Endodermal cell (in vitro differentiated cells): ENCODE measurements at regions not wholly inside any gene's neighbourhood (a gene's known extent, or its start where the extent isn't known, plus 50 kb on each side); places are given as distances from the start of the nearest gene placed in this dataset.

Experiments used
- DNase-seq: peaks from one replicate; pipeline ENCODE4 v3.0.0-alpha.2; 2017
- H3K27ac ChIP-seq: 2 replicates; pipeline ENCODE4 v1.5.1; 2013; ENCODE audit warnings: mild to moderate bottlenecking, low read depth, low read length, moderate library complexity
- H3K27me3 ChIP-seq: 2 replicates; pipeline ENCODE4 v1.6.1; 2013; ENCODE audit warnings: mild to moderate bottlenecking, low read length, moderate library complexity; ENCODE audit not compliant: insufficient read depth, control insufficient read depth, poor library complexity, severe bottlenecking
- H3K36me3 ChIP-seq: 2 replicates; pipeline ENCODE4 v1.7.0; 2013; ENCODE audit warnings: mild to moderate bottlenecking, low read length, moderate library complexity; ENCODE audit not compliant: control insufficient read depth, insufficient read depth
- H3K4me1 ChIP-seq: one replicate; pipeline ENCODE4 v1.7.0; 2013; ENCODE audit warnings: low read length; ENCODE audit not compliant: control insufficient read depth, insufficient read depth
- H3K4me3 ChIP-seq: 2 replicates; pipeline ENCODE4 v1.5.1; 2013; ENCODE audit warnings: mild to moderate bottlenecking, low read length, moderate library complexity
- H3K9ac ChIP-seq: 2 replicates; pipeline ENCODE4 v1.6.1; 2013; ENCODE audit warnings: mild to moderate bottlenecking, low read length, moderate library complexity; ENCODE audit not compliant: poor library complexity, severe bottlenecking; ENCODE audit errors: extremely low read depth
- H3K9me3 ChIP-seq: 2 replicates; pipeline ENCODE4 v1.6.1; 2013; ENCODE audit warnings: mild to moderate bottlenecking, low read length, moderate library complexity; ENCODE audit not compliant: control insufficient read depth
- H3K27ac Mint-ChIP-seq: 2 replicates; pipeline ENCODE4 v1.8.0; 2020; ENCODE audit warnings: mixed read lengths
- H3K27me3 Mint-ChIP-seq: 2 replicates; pipeline ENCODE4 v1.8.0; 2021; ENCODE audit warnings: mild to moderate bottlenecking, mixed read lengths; ENCODE audit not compliant: insufficient read depth
- H3K36me3 Mint-ChIP-seq: 2 replicates; pipeline ENCODE4 v1.8.0; 2020; ENCODE audit warnings: low read depth, mixed read lengths
- H3K4me1 Mint-ChIP-seq: 2 replicates; pipeline ENCODE4 v1.8.0; 2020; ENCODE audit warnings: mixed read lengths
- H3K4me3 Mint-ChIP-seq: 2 replicates; pipeline ENCODE4 v1.8.0; 2020; ENCODE audit warnings: mild to moderate bottlenecking, moderate library complexity, mixed read lengths
- H3K9me3 Mint-ChIP-seq: 2 replicates; pipeline ENCODE4 v1.8.0; 2020; ENCODE audit warnings: mild to moderate bottlenecking, mixed read lengths
- WGBS, 2 experiments: methylation state at CpG; one replicate each; pipeline versions ENCODE4 v1.1.5 to v1.1.7; 2013; ENCODE audit warnings: missing lambda C conversion rate in 2 of 2, mixed read lengths in 1 of 2; ENCODE audit not compliant: insufficient coverage in 1 of 2, insufficient read length in 1 of 2; 5-methylcytosine and 5-hydroxymethylcytosine counted together
- TF ChIP-seq, protein P1 (sequence below): fragments of 200-600 bp; sonication (generic); conservative IDR thresholded peaks from 2 replicates; pipeline ENCODE4 v1.5.0; 2021; ENCODE audit warnings: antibody characterized with exemption, mild to moderate bottlenecking

DNA sequence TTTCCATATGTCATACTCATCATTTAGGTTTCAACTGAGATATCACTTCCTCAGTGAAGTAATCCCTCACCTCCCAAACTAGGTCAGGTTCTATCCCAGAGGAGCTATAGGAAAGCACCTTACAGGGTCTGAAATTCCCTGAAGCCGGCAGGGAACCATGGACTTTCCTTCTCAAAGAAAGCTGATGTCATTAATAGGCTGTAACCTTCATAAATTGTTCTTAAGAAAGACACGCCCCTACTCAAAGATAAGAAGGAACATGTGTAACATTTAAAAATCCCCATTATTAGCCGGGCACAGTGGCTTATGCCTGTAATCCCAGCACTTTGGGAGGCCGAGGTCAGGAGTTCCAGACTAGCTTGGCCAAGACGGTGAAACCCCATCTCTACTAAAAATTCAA lies 50.0 kb upstream of the RNGTT start:
- Histone ChIP-seq H3K27me3 (no peaks in the 10 kb centered on the region), H3K36me3 (no peaks in the 10 kb centered on the region), H3K27ac (no peak overlapping the region), H3K4me3 (no peak overlapping the region), H3K4me1 (peaks cover 6% of the 10 kb centered on the region), H3K9me3 (no peaks in the 10 kb centered on the region), H3K9ac (no peak overlapping the region)
- no peaks in the 10 kb centered on the region for H3K36me3 Mint-ChIP-seq
- 52 to 58% methylated on average over 3 to 5 of the region's 5 CpGs for WGBS, 2 experiments
- TF ChIP-seq, protein P1, sequence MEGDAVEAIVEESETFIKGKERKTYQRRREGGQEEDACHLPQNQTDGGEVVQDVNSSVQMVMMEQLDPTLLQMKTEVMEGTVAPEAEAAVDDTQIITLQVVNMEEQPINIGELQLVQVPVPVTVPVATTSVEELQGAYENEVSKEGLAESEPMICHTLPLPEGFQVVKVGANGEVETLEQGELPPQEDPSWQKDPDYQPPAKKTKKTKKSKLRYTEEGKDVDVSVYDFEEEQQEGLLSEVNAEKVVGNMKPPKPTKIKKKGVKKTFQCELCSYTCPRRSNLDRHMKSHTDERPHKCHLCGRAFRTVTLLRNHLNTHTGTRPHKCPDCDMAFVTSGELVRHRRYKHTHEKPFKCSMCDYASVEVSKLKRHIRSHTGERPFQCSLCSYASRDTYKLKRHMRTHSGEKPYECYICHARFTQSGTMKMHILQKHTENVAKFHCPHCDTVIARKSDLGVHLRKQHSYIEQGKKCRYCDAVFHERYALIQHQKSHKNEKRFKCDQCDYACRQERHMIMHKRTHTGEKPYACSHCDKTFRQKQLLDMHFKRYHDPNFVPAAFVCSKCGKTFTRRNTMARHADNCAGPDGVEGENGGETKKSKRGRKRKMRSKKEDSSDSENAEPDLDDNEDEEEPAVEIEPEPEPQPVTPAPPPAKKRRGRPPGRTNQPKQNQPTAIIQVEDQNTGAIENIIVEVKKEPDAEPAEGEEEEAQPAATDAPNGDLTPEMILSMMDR = no peak
- no peak overlapping the region for H3K4me3 Mint-ChIP-seq
- no peaks in the 10 kb centered on the region for H3K27me3 Mint-ChIP-seq
- peaks cover 5% of the 10 kb centered on the region for H3K9me3 Mint-ChIP-seq
- H3K27ac Mint-ChIP-seq = no peak overlapping the region
- H3K4me1 Mint-ChIP-seq = peaks cover 8% of the 10 kb centered on the region
- DNase-seq = no peak
